DND-41 (cell line): ENCODE measurements at regions not wholly inside any gene's neighbourhood (a gene's known extent, or its start where the extent isn't known, plus 50 kb on each side); places are given as distances from the start of the nearest gene placed in this dataset.

Source experiments
- ATAC-seq: fragments of 200-7000 bp; cut with Tn5 transposase; 3 replicates; pipeline ENCODE4 v1.9.1; 2021; ENCODE audit warnings: low read depth; ENCODE audit not compliant: insufficient read depth
- DNase-seq: peaks from one replicate; pipeline ENCODE4 v3.0.0-alpha.2; 2020
- H2AFZ ChIP-seq: 2 replicates; pipeline ENCODE4 v1.6.0; 2012; ENCODE audit warnings: low read depth, low read length
- H3K27ac ChIP-seq: 2 replicates; pipeline ENCODE4 v1.5.1; 2012; ENCODE audit warnings: low read length, inconsistent platforms
- H3K27me3 ChIP-seq: fragments of 200-600 bp; sonication (generic); 2 replicates; pipeline ENCODE4 v1.6.0; 2012; ENCODE audit warnings: low read length, mild to moderate bottlenecking, inconsistent platforms; ENCODE audit not compliant: insufficient read depth, poor library complexity
- H3K36me3 ChIP-seq: 2 replicates; pipeline ENCODE4 v1.5.1; 2012; ENCODE audit warnings: low read length, inconsistent platforms; ENCODE audit not compliant: insufficient read depth
- H3K4me1 ChIP-seq: 2 replicates; pipeline ENCODE4 v1.5.1; 2012; ENCODE audit warnings: mild to moderate bottlenecking, low read length; ENCODE audit not compliant: insufficient read depth
- H3K4me2 ChIP-seq: 2 replicates; pipeline ENCODE4 v1.6.0; 2012; ENCODE audit warnings: mild to moderate bottlenecking, moderate library complexity, low read length, inconsistent platforms; ENCODE audit not compliant: insufficient read depth
- H3K4me3 ChIP-seq, 2 experiments: fragments of 200-600 bp in 1 of 2; shearing (Covaris generic) in 1 of 2; 2 replicates each; pipeline ENCODE4 v1.5.1; 2012 to 2016; ENCODE audit warnings: inconsistent platforms in 2 of 2, low read length in 2 of 2, mild to moderate bottlenecking in 2 of 2, low read depth in 1 of 2, moderate library complexity in 1 of 2
- H3K79me2 ChIP-seq: 2 replicates; pipeline ENCODE4 v1.6.0; 2012; ENCODE audit warnings: low read length, inconsistent platforms; ENCODE audit not compliant: insufficient read depth
- H3K9ac ChIP-seq: 2 replicates; pipeline ENCODE4 v1.6.0; 2012; ENCODE audit warnings: low read depth, mild to moderate bottlenecking, inconsistent platforms, low read length, moderate library complexity
- H3K9me3 ChIP-seq: 2 replicates; pipeline ENCODE4 v1.5.1; 2012; ENCODE audit warnings: low read length, moderate library complexity, mild to moderate bottlenecking, inconsistent platforms; ENCODE audit not compliant: insufficient read depth, severe bottlenecking
- H4K20me1 ChIP-seq: 2 replicates; pipeline ENCODE4 v1.6.0; 2012; ENCODE audit warnings: low read length; ENCODE audit not compliant: insufficient read depth
- EZH2 ChIP-seq: IDR thresholded peaks from 3 replicates; pipeline ENCODE4 v1.6.1; 2012; ENCODE audit warnings: borderline replicate concordance, low read depth, mild to moderate bottlenecking, moderate library complexity, low read length, inconsistent platforms; ENCODE audit not compliant: severe bottlenecking
- TF ChIP-seq, protein P1 (sequence below): IDR thresholded peaks from 2 replicates; pipeline ENCODE4 v1.5.1; 2012; ENCODE audit warnings: borderline replicate concordance, low read length, moderate library complexity, mild to moderate bottlenecking; ENCODE audit not compliant: poor library complexity, severe bottlenecking; ENCODE audit errors: extremely low read depth

GRCh38 chr3:88991496-88991895 lies 115.9 kb upstream of the EPHA3 start:
- H2AFZ ChIP-seq = no peak overlapping the region
- no peaks in the 10 kb centered on the region for H4K20me1 ChIP-seq
- no peak overlapping the region for H3K9ac ChIP-seq
- DNase-seq (no peak), ATAC-seq (no peak)
- no peaks in the 10 kb centered on the region for H3K36me3 ChIP-seq
- H3K79me2 ChIP-seq = no peaks in the 10 kb centered on the region
- H3K27ac ChIP-seq = no peak overlapping the region
- no peak overlapping the region for H3K4me2 ChIP-seq
- no peaks in the 10 kb centered on the region for H3K9me3 ChIP-seq
- no peaks in the 10 kb centered on the region for H3K27me3 ChIP-seq
- no peak overlapping the region for H3K4me3 ChIP-seq
- no peak for TF ChIP-seq EZH2
- TF ChIP-seq, protein P1, sequence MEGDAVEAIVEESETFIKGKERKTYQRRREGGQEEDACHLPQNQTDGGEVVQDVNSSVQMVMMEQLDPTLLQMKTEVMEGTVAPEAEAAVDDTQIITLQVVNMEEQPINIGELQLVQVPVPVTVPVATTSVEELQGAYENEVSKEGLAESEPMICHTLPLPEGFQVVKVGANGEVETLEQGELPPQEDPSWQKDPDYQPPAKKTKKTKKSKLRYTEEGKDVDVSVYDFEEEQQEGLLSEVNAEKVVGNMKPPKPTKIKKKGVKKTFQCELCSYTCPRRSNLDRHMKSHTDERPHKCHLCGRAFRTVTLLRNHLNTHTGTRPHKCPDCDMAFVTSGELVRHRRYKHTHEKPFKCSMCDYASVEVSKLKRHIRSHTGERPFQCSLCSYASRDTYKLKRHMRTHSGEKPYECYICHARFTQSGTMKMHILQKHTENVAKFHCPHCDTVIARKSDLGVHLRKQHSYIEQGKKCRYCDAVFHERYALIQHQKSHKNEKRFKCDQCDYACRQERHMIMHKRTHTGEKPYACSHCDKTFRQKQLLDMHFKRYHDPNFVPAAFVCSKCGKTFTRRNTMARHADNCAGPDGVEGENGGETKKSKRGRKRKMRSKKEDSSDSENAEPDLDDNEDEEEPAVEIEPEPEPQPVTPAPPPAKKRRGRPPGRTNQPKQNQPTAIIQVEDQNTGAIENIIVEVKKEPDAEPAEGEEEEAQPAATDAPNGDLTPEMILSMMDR = no peak
- no peaks in the 10 kb centered on the region for H3K4me1 ChIP-seq

- no peak overlapping the region for H3K4me2 ChIP-seq
Measured at GRCh38 chr3:88996691-88997090, 110.7 kb upstream of the EPHA3 start.

DNA sequence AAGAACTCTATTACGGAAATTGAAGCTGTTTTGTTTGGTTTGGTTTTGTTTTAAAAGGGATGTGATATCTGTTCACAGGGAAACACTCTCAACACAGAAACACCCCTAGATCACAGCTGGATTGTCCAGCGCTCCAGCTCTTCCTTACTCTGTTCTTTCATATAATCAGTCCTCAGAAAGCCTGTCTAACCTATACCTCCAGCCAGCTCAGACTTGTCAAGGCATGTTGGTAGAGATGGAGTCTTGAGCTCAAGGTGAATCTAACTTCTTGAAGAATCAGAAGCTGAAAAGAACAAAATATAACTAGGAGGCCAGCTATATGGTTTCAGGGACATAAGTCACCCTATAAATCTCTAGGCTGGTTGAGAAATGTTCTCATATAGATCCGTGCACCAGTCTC lies 110.2 kb upstream of the EPHA3 start:
- Histone ChIP-seq H2AFZ (no peak overlapping the region), H3K36me3 (no peaks in the 10 kb centered on the region), H3K79me2 (no peaks in the 10 kb centered on the region), H3K9ac (no peak overlapping the region), H3K4me3 (no peak overlapping the region), H4K20me1 (no peaks in the 10 kb centered on the region), H3K4me2 (no peak overlapping the region), H3K27ac (no peak overlapping the region), H3K9me3 (no peaks in the 10 kb centered on the region), H3K4me1 (no peaks in the 10 kb centered on the region), H3K27me3 (no peaks in the 10 kb centered on the region)
- DNase-seq (no peak), ATAC-seq (no peak)
- TF ChIP-seq, protein P1 = no peak
- no peak for TF ChIP-seq EZH2

More at GRCh38 chr3:88996691-88997090, 110.7 kb upstream of the EPHA3 start:
- Histone ChIP-seq H3K9me3 (no peaks in the 10 kb centered on the region), H3K27ac (no peak overlapping the region), H3K4me1 (no peaks in the 10 kb centered on the region), H3K27me3 (no peaks in the 10 kb centered on the region), H3K36me3 (no peaks in the 10 kb centered on the region), H2AFZ (no peak overlapping the region), H4K20me1 (no peaks in the 10 kb centered on the region), H3K4me3 (no peak overlapping the region), H3K79me2 (no peaks in the 10 kb centered on the region), H3K9ac (no peak overlapping the region)
- TF ChIP-seq, protein P1 = no peak
- TF ChIP-seq EZH2 = no peak
- DNase-seq = no peak
- ATAC-seq = no peak

DNA sequence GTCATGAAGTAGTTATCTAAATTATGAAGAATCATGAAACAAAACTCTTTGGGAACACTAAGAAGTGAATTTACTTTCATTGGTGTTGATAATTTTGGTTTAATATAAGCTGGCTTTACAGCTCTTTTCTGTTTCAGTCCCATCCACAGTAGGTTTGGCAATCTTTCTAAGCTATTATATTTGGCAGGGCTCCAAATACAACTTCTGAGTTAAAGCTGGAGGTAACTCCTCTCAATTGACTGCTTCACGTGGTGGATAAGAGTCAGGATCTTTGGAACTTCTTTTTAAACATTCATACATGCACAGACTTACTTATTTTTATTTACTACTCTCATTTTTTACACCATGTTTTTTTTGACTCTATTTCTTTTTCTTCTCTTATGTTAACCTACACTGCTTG lies 106.5 kb upstream of the EPHA3 start:
- no peaks in the 10 kb centered on the region for H3K36me3 ChIP-seq
- H3K27ac ChIP-seq = no peak overlapping the region
- no peak overlapping the region for H3K4me3 ChIP-seq
- H4K20me1 ChIP-seq = no peaks in the 10 kb centered on the region
- DNase-seq (no peak), ATAC-seq (no peak)
- H3K9ac ChIP-seq = no peak overlapping the region
- no peaks in the 10 kb centered on the region for H3K4me1 ChIP-seq
- H3K9me3 ChIP-seq = no peaks in the 10 kb centered on the region
- H3K79me2 ChIP-seq = no peaks in the 10 kb centered on the region
- no peak for TF ChIP-seq EZH2
- TF ChIP-seq, protein P1 = no peak
- H3K4me2 ChIP-seq = no peak overlapping the region
- no peaks in the 10 kb centered on the region for H3K27me3 ChIP-seq
- H2AFZ ChIP-seq = no peak overlapping the region
